C4-2B (cell line): ENCODE measurements at regions not wholly inside any gene's neighbourhood (a gene's known extent, or its start where the extent isn't known, plus 50 kb on each side); places are given as distances from the start of the nearest gene placed in this dataset.

Source experiments
- H3K27ac ChIP-seq: fragments of 450-650 bp; 2 replicates; pipeline ENCODE4 v1.5.1; 2017
- CTCF ChIP-seq: fragments of 450-650 bp; conservative IDR thresholded peaks from 2 replicates; pipeline ENCODE4 v1.5.1; 2017; ENCODE audit warnings: mild to moderate bottlenecking
- ZFX ChIP-seq: fragments of 450-650 bp; IDR thresholded peaks from 2 replicates; pipeline ENCODE4 v1.6.1; 2017

- no peak overlapping the region for H3K27ac ChIP-seq
- TF ChIP-seq CTCF = no peak
- no peak for TF ChIP-seq ZFX
These were observed 367.3 kb downstream of the C12orf50 start for GRCh38 chr12:87661786-87662377.

- TF ChIP-seq CTCF = no peak
- TF ChIP-seq ZFX = no peak
- no peak overlapping the region for H3K27ac ChIP-seq
These were observed 368.0 kb downstream of the C12orf50 start for GRCh38 chr12:87660987-87661774.

DNA sequence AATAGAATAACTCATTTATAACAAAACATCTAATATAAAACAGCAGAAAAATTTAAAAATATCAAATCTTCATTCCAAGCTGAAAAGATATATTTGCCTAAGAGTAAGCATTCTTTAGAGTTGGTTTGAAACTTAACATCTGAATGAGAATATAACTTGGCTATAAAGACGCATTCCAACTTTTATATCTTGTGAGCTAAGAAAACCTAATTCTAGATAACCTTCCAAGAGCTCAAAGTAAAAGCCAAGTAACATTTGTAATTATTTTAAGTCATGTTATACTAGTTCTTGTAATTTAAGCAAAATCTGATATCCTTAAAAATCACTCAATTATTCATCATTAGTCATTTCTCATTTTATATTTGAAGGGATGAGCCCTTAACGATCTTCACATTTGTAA, 368.9 kb downstream of the C12orf50 start:
- no peak overlapping the region for H3K27ac ChIP-seq
- no peak for TF ChIP-seq CTCF

GRCh38 chr12:87656311-87656710, 372.9 kb downstream of the C12orf50 start:
- TF ChIP-seq CTCF = no peak
- TF ChIP-seq ZFX = no peak
- H3K27ac ChIP-seq = no peak overlapping the region

- no peak overlapping the region for H3K27ac ChIP-seq
- TF ChIP-seq ZFX (no peak), CTCF (no peak)
These were observed 377.4 kb downstream of the C12orf50 start for GRCh38 chr12:87651670-87652425.

DNA sequence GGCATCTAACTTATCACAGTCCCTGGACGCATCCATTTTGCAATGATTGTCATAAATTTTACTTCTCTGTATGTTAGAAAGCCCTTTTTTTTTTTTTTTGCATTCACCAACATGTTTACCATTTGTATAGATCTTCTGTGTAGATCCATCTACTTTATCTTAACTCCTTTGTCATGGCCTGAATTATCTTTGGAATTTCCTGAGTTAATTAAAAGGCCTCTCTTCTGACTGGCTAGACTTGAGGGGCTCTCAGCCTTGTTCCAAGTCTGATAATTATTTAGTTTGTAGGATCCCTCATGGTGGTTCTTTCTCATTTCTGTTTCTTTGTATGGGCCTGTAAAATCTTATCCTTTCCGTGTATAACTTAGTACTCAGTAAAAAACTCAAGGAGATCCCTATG, 387.0 kb downstream of the C12orf50 start:
- TF ChIP-seq ZFX (no peak), CTCF (no peak)

GRCh38 chr12:87618199-87618598, 411.0 kb downstream of the C12orf50 start:
- H3K27ac ChIP-seq = no peak overlapping the region
- TF ChIP-seq CTCF (no peak), ZFX (no peak)

More for the DNA sequence above, 387.0 kb downstream of the C12orf50 start:
- no peak overlapping the region for H3K27ac ChIP-seq
